Hepatocyte (in vitro differentiated cells): ENCODE measurements at regions not wholly inside any gene's neighbourhood (a gene's known extent, or its start where the extent isn't known, plus 50 kb on each side); places are given as distances from the start of the nearest gene placed in this dataset.

Experiments used
- EZH2phosphoT487 ChIP-seq: fragments of 200-600 bp; sonication (generic); IDR thresholded peaks from one replicate; pipeline ENCODE4 v1.6.1; 2018; ENCODE audit warnings: antibody characterized with exemption, mild to moderate bottlenecking, low read depth, moderate library complexity; ENCODE audit not compliant: unreplicated experiment, severe bottlenecking
- TF ChIP-seq, protein P1 (sequence below): fragments of 200-600 bp; sonication (generic); IDR thresholded peaks from 2 replicates; pipeline ENCODE4 v1.5.1; 2016; ENCODE audit warnings: antibody characterized with exemption, mild to moderate bottlenecking; ENCODE audit not compliant: poor library complexity

DNA sequence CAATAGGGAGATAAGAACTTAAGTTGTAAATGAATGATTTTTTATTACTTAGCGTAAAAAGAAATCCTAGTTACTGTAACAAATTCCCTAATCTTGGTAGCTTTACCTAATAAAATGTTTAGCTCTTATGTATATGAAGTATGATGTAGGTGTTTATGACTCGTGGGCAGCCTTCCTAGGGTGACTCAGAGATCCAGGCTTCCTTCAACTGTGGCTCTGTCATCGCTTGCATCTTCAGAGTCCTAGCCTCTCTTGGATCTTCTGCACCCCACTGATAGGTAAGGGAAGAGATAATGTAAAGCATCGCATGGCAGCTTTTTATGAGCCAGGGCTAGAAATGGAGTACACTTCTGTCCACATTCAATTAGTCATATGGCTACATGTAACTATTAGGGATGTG is 165.6 kb upstream of the GLRA2 start:
- TF ChIP-seq EZH2phosphoT487, result no peak
- TF ChIP-seq, protein P1, sequence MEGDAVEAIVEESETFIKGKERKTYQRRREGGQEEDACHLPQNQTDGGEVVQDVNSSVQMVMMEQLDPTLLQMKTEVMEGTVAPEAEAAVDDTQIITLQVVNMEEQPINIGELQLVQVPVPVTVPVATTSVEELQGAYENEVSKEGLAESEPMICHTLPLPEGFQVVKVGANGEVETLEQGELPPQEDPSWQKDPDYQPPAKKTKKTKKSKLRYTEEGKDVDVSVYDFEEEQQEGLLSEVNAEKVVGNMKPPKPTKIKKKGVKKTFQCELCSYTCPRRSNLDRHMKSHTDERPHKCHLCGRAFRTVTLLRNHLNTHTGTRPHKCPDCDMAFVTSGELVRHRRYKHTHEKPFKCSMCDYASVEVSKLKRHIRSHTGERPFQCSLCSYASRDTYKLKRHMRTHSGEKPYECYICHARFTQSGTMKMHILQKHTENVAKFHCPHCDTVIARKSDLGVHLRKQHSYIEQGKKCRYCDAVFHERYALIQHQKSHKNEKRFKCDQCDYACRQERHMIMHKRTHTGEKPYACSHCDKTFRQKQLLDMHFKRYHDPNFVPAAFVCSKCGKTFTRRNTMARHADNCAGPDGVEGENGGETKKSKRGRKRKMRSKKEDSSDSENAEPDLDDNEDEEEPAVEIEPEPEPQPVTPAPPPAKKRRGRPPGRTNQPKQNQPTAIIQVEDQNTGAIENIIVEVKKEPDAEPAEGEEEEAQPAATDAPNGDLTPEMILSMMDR, result no peak
